ENCODE measurements at regions not wholly inside any gene's neighbourhood (a gene's known extent, or its start where the extent isn't known, plus 50 kb on each side); places are given as distances from the start of the nearest gene placed in this dataset.

DNA sequence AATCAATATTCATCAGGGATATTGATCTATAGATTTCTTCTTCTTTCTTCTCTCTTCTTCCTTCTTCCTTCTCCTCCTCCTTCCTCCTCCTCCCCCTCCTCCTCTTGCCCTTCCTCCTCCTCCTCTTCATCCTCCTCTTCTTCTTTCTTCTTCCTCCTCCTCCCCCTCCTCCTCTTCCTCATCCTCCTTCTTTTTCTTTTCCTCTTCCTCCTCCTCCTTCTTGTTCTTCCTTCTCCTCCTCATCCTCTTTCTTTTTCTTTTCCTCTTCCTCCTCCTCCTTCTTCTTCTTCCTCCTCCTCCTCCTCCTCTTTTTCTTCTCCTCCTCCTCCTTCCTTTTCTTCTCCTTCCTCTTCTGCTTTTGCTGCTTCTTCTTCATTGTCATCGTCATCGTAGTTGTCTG, 52.4 kb upstream of the SERINC1 start:
- no peak for DNase-seq (ENCODE audit: extremely low read depth in 1 of 11, low read depth in 9 of 11, low spot score in 4 of 11)

DNA sequence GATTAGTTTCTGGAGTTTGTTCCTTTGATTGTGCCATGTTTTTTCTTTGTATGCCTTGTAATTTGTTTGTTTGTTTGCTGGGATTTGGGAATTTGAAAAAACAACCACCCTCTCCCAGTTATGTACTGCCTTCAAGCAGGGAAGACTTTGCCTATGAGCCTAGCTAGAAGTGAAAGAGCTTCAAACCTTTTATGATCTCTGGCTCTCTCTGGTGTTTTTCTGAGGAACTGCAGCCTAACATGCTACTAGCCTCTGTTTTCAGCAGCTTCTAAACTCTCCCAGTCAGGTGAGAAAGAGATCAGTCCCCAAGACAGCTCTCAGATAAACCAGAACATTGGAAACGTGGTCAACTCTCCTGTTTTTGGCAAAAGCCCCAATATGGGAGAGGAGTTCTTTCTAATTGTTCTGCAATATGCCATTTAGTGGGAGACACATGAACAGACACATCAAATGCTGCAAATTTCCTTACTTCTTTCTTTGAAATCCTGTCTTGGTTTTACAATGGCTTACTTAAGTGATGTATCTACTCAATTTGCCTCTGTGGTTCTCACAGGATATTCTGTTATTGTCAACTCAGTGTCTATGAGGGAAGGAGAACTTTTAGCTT, 58.9 kb upstream of the SERINC1 start:
- peak in 10 of 11 donors; percentile 10 to 56 (median 40) for DNase-seq (ENCODE audit: extremely low read depth in 1 of 11, low read depth in 9 of 11, low spot score in 4 of 11)

DNA sequence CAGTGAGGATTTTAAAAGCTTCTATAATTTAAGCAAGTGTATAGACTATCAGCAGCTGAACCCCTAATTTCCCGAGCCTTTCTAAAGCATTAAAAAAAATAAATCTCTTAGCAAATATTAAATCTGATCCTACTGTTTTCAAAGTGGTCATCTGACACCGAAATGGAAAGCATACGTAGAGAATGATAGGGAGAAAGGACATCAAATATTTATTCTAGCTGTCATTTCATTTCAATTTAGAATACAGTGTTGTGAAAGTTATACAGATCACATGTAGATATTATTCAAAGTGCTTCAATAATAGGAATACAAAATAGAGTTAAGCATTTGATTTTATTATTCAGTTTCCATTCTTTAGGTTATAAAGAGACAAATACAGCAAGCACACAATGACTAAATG, 61.9 kb upstream of the PKIB start:
- DNase-seq (ENCODE audit: extremely low read depth in 1 of 11, low read depth in 9 of 11, low spot score in 4 of 11), result no peak

DNA sequence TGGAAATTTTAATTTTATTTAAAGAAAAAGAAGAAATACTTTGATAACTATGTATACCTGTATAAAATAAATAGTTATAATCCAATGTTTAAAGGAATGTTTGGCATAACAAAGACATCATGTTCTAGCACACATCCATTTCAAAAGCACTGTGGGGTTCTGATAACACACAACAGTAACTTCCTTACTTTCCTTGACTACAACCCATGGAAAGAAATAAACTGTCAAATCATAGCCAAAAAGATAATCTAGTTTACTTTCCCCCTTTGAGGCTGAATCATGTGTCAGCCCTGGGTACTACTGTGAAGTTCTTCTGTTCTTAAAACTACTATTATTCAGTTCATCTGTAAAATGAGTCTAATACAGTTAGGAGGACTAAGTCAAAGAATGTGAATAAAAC, 61.4 kb upstream of the PKIB start:
- DNase-seq (ENCODE audit: extremely low read depth in 1 of 11, low read depth in 9 of 11, low spot score in 4 of 11), result no peak

DNA sequence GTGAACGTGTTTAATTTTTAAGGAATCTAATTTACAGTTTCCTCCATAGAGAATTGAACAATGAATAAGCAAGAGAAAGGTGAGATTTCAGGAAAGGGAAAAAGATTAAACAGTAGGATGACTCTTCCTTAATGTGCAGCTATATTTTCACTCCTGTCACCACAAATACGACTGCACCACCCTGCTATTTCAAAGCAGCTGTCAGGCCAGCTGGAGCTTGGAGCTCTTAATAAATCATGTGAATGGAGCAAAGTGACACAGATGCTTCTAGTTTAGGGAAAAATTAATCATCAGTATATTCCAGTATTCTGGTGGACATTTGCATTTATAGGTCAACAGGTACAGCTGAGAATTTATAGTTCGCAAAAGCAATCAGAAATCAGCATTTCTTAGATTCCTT, 56.5 kb upstream of the PKIB start:
- DNase-seq (ENCODE audit: extremely low read depth in 1 of 11, low read depth in 9 of 11, low spot score in 4 of 11), result no peak

DNA sequence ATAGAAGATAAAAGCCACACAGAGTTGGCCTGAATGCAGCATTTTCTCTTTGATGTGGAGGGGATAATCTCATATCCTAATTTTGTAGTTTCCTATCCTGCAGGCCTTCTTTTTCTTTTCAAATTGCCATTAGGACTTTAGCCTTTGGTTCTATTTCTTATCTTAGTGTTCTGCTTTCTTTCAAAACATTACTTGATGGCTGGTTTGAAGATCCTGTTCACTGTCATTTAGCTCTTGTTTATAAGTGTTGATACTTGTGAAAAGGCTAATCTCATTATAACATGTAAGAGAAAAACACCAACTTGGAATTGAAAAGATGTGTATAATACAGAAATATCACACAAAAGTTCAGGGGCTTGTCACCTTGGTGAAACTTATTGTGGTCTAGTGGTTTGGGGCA, 54.6 kb upstream of the PKIB start:
- no peak for DNase-seq (ENCODE audit: extremely low read depth in 1 of 11, low read depth in 9 of 11, low spot score in 4 of 11)

DNA sequence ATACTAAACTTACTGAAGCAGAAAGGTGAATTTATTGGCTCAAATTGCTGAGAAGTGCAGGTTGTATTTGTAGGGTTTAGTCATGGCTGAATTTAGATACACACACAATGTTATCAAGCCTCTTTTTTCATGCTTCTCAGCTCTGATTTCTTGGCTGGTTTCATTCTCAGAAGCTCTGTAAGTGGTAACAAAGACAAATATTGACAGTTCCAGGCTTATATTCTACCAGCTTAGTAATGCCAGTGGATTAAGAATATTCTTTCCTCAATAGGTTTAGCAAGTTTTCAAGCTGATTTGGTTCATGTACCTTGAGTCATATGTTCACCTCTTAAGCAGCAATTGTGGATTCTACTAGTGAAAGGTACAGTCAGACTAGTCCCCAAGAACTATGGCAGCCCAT, 52.1 kb upstream of the PKIB start:
- DNase-seq (ENCODE audit: extremely low read depth in 1 of 11, low read depth in 9 of 11, low spot score in 4 of 11), result no peak
